Mesenchymal stem cell (in vitro differentiated cells and primary cell): ENCODE measurements at regions not wholly inside any gene's neighbourhood (a gene's known extent, or its start where the extent isn't known, plus 50 kb on each side); places are given as distances from the start of the nearest gene placed in this dataset.

Source experiments
- DNase-seq: peaks from one replicate; pipeline ENCODE4 v3.0.0-alpha.2; 2013
- H2AFZ ChIP-seq: one replicate; pipeline ENCODE4 v1.6.1; 2013; ENCODE audit warnings: low read depth, mild to moderate bottlenecking, control low read depth, inconsistent platforms, low read length, moderate library complexity
- H2AK5ac ChIP-seq: 2 replicates; pipeline ENCODE4 v1.6.1; 2013; ENCODE audit warnings: low read length, moderate library complexity, mild to moderate bottlenecking, inconsistent platforms; ENCODE audit not compliant: severe bottlenecking
- H2BK120ac ChIP-seq: one replicate; pipeline ENCODE4 v1.6.1; 2013; ENCODE audit warnings: low read depth, mild to moderate bottlenecking, inconsistent platforms, low read length, moderate library complexity
- H2BK12ac ChIP-seq, 2 experiments: one replicate each; pipeline ENCODE4 v1.6.1; 2013; ENCODE audit warnings: inconsistent platforms in 2 of 2, low read length in 2 of 2, mild to moderate bottlenecking in 2 of 2, moderate library complexity in 2 of 2, control low read depth in 1 of 2
- H2BK15ac ChIP-seq: one replicate; pipeline ENCODE4 v1.6.1; 2013; ENCODE audit warnings: mild to moderate bottlenecking, low read depth, inconsistent platforms; ENCODE audit not compliant: poor library complexity, severe bottlenecking
- H2BK5ac ChIP-seq: 2 replicates; pipeline ENCODE4 v1.6.1; 2013; ENCODE audit warnings: low read depth, mild to moderate bottlenecking, low read length, control low read depth, inconsistent platforms; ENCODE audit not compliant: poor library complexity, severe bottlenecking
- H3K14ac ChIP-seq, 2 experiments: one replicate each; pipeline ENCODE4 v1.6.1; 2013; ENCODE audit warnings: inconsistent platforms in 2 of 2, low read length in 2 of 2, control low read depth in 1 of 2, mild to moderate bottlenecking in 1 of 2, moderate library complexity in 1 of 2
- H3K18ac ChIP-seq, 2 experiments: one replicate each; pipeline ENCODE4 v1.6.1; 2013; ENCODE audit warnings: inconsistent platforms in 2 of 2, low read length in 2 of 2, control low read depth in 1 of 2, low read depth in 1 of 2, mild to moderate bottlenecking in 1 of 2
- H3K23ac ChIP-seq, 2 experiments: one replicate each; pipeline ENCODE4 v1.6.1; 2013; ENCODE audit warnings: inconsistent platforms in 2 of 2, low read length in 2 of 2, mild to moderate bottlenecking in 2 of 2, moderate library complexity in 2 of 2, control low read depth in 1 of 2
- H3K27ac ChIP-seq: 2 replicates; pipeline ENCODE4 v1.5.1; 2013; ENCODE audit warnings: mild to moderate bottlenecking, moderate library complexity, low read length, control low read depth, inconsistent platforms; ENCODE audit not compliant: poor library complexity, severe bottlenecking
- H3K27me3 ChIP-seq, 2 experiments: 2 replicates each; pipeline versions ENCODE4 v1.6.1 to v1.7.0; 2013; ENCODE audit warnings: low read length in 2 of 2, mild to moderate bottlenecking in 2 of 2, moderate library complexity in 2 of 2, control low read depth in 1 of 2, inconsistent platforms in 1 of 2; ENCODE audit not compliant: control insufficient read depth in 1 of 2, insufficient read depth in 1 of 2
- H3K36me3 ChIP-seq, 2 experiments: 2 replicates each; pipeline versions ENCODE4 v1.6.1 to v1.7.0; 2013; ENCODE audit warnings: low read length in 2 of 2, control low read depth in 1 of 2, inconsistent platforms in 1 of 2, low read depth in 1 of 2, mild to moderate bottlenecking in 1 of 2; ENCODE audit not compliant: insufficient read depth in 2 of 2, control insufficient read depth in 1 of 2
- H3K4ac ChIP-seq, 2 experiments: one replicate each; pipeline ENCODE4 v1.6.1; 2013; ENCODE audit warnings: inconsistent platforms in 2 of 2, low read length in 2 of 2, mild to moderate bottlenecking in 2 of 2, moderate library complexity in 2 of 2, control low read depth in 1 of 2, low read depth in 1 of 2
- H3K4me1 ChIP-seq: 2 replicates; pipeline ENCODE4 v1.6.1; 2013; ENCODE audit warnings: low read depth, low read length, control low read depth; ENCODE audit not compliant: control insufficient read depth, insufficient read depth
- H3K4me2 ChIP-seq: 2 replicates; pipeline ENCODE4 v1.6.1; 2013; ENCODE audit warnings: low read length, mild to moderate bottlenecking, inconsistent platforms; ENCODE audit not compliant: poor library complexity, severe bottlenecking
- H3K4me3 ChIP-seq, 2 experiments: 2 replicates each; pipeline versions ENCODE4 v1.5.1 to v1.7.0; 2013; ENCODE audit warnings: low read length in 2 of 2, mild to moderate bottlenecking in 2 of 2, control low read depth in 1 of 2, low read depth in 1 of 2; ENCODE audit not compliant: insufficient read depth in 1 of 2
- H3K79me1 ChIP-seq: replicated peaks from 2 replicates; pipeline ENCODE4 v1.6.1; 2013; ENCODE audit warnings: mild to moderate bottlenecking, control low read depth, low read length, inconsistent platforms; ENCODE audit not compliant: poor library complexity, severe bottlenecking
- H3K9ac ChIP-seq: 2 replicates; pipeline ENCODE4 v1.7.0; 2013; ENCODE audit warnings: mild to moderate bottlenecking, low read length, moderate library complexity
- H3K9me3 ChIP-seq: 2 replicates; pipeline ENCODE4 v1.7.0; 2013; ENCODE audit warnings: mild to moderate bottlenecking, low read length; ENCODE audit not compliant: control insufficient read depth
- H4K8ac ChIP-seq: one replicate; pipeline ENCODE4 v1.6.1; 2013; ENCODE audit warnings: inconsistent platforms, mild to moderate bottlenecking, low read length, moderate library complexity
- H4K91ac ChIP-seq: one replicate; pipeline ENCODE4 v1.6.1; 2013; ENCODE audit warnings: mild to moderate bottlenecking, low read length, inconsistent platforms
- WGBS: methylation state at CpG from one replicate; pipeline ENCODE4 v1.1.7; 2013; ENCODE audit warnings: mixed read lengths; 5-methylcytosine and 5-hydroxymethylcytosine counted together

DNA sequence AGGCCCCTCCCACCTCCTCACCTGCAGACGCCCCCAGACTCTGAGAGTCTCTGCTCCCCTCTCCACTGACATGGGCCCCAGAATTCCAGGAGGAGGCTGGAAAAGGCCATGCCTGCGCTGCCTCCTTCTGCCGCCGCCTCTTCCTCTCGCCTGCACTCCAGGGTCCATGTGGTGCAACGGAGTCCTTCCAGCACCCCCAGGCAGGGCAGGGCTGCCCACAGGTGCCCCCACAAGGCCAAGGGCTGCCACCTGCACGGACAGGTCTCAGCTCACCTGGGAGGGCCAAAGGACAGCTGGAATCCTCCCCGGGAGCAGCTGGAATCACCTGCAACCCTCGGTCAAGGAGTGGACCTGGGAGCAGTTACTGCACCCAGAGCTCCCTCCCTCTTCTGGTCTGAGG is 194.9 kb downstream of the RBFOX3 start:
- Histone ChIP-seq H3K9me3 (no peaks in the 10 kb centered on the region), H2AK5ac (no peak overlapping the region), H3K4me3 (no peak overlapping the region), H3K14ac (no peak overlapping the region), H3K79me1 (no peaks in the 10 kb centered on the region), H3K36me3 (no peaks in the 10 kb centered on the region), H2BK5ac (no peak overlapping the region), H2BK12ac (no peak overlapping the region), H3K27me3 (peaks cover 2 to 79% of the 10 kb centered on the region in 2 experiments), H3K4ac (no peak overlapping the region), H3K9ac (no peak overlapping the region), H3K27ac (no peak overlapping the region), H3K23ac (no peak overlapping the region), H3K4me2 (no peak overlapping the region), H3K18ac (no peak overlapping the region), H2BK120ac (no peak overlapping the region), H2AFZ (no peak overlapping the region), H2BK15ac (no peak overlapping the region), H4K8ac (no peak overlapping the region), H4K91ac (no peak overlapping the region), H3K4me1 (peaks cover 3% of the 10 kb centered on the region)
- 74% methylated on average over 9 of the region's 9 CpGs for WGBS
- no peak for DNase-seq

DNA sequence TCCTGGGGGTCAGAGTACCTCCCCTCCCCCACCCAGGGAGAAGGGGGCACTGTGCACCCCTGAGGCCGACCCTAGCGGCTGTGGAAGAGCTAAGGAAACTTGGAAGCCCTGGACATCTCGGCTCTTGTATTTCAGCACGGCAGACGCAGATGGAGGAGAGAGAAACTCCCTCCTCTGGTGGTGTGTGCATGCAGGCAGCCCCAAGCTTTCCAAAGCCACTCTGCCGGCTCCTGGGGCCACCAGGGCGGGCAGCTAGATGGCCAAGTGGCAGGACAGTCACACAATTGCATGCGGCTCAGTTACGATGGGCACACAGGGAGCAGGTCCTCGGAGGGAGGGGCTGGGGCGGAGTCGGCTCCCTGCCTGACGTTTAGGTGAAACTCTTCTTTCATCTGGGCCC is 195.5 kb downstream of the RBFOX3 start:
- Histone ChIP-seq H3K18ac (no peak overlapping the region), H2BK15ac (no peak overlapping the region), H3K9me3 (no peaks in the 10 kb centered on the region), H2BK12ac (no peak overlapping the region), H3K4me1 (peaks cover 1% of the 10 kb centered on the region), H2AK5ac (no peak overlapping the region), H3K36me3 (no peaks in the 10 kb centered on the region), H2BK120ac (no peak overlapping the region), H3K27ac (no peak overlapping the region), H4K91ac (no peak overlapping the region), H3K9ac (no peak overlapping the region), H3K4me2 (no peak overlapping the region), H3K4ac (no peak overlapping the region), H3K14ac (no peak overlapping the region), H4K8ac (no peak overlapping the region), H3K23ac (no peak overlapping the region), H3K4me3 (no peak overlapping the region), H3K79me1 (no peaks in the 10 kb centered on the region), H2BK5ac (no peak overlapping the region), H2AFZ (no peak overlapping the region), H3K27me3 (peaks cover 0 to 81% of the 10 kb centered on the region in 2 experiments)
- DNase-seq: no peak
- WGBS: 70% methylated on average over 13 of the region's 13 CpGs

DNA sequence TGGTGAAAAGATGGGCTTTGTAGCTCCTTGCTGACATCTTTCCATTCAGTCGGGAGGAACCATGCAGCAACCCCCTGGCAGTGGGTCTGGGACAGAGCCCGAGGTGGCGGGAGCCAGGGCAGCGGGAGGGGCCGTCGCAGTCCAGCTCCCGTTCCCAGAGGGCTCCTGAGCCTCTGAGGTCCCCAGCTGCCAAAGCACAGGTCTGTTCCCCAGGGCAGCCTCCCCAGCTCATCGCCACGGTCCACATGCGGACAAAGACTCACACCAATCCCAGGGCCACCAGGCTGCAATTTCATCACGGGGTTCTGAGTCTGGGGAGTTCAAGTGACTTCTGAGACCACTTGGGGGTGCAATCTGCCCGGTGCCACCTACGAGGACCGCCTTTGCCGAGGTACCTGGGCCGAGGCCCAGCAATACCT is 196.0 kb downstream of the RBFOX3 start:
- Histone ChIP-seq H2BK15ac (no peak overlapping the region), H3K4me1 (no peaks in the 10 kb centered on the region), H2AFZ (no peak overlapping the region)

DNA sequence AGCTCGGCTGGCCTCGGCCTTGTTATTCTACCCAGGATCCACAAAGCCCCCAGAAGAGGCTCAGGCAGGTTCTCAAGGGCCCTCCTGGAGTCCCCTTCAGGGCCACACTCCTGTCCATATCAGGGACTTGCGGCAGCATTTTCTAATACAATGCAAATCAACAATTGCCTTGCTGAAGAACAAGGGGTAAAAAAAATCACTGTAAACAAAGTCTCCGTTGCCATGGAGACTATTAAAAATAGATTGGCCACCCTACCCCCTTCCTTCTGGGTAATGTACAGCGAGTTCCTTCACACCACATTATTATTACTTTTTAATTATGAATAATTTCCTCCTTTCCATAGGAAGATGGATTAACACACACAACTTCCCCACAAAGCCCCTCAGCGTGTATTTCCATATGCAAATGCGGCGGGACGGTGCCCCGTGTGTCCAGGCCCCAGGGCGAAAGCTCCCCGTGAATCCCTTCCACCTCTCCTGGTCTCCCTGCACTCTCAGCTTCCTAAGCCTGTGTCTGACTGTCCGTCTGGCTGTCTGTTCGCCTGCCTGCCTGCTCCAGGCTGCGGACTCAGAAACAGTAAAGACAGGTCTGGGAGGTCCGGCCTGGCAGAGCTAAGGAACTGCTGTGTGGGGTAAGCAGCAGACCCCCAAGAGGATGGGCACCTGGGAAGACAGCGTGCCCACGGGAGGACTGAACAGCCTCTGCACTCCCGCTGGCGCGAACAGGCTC is 196.6 kb downstream of the RBFOX3 start:
- Histone ChIP-seq H2BK12ac (no peak overlapping the region), H3K23ac (no peak overlapping the region)
- WGBS: 80% methylated on average over 21 of the region's 21 CpGs

More for the DNA sequence above, 196.0 kb downstream of the RBFOX3 start:
- H3K4me3 ChIP-seq: no peak overlapping the region
- H2BK12ac ChIP-seq: no peak overlapping the region
- no peak overlapping the region for H3K23ac ChIP-seq
- no peak overlapping the region for H3K27ac ChIP-seq
- no peak overlapping the region for H2BK120ac ChIP-seq
- H3K18ac ChIP-seq: no peak overlapping the region
- no peak overlapping the region for H3K14ac ChIP-seq
- H3K27me3 ChIP-seq: peaks cover 0 to 87% of the 10 kb centered on the region in 2 experiments
- H3K9me3 ChIP-seq: no peaks in the 10 kb centered on the region
- H3K36me3 ChIP-seq: no peaks in the 10 kb centered on the region
- 62% methylated on average over 16 of the region's 16 CpGs for WGBS
- H2AK5ac ChIP-seq: no peak overlapping the region
- no peak overlapping the region for H2BK5ac ChIP-seq
- H3K4ac ChIP-seq: no peak overlapping the region
- no peak overlapping the region for H4K8ac ChIP-seq
- H3K9ac ChIP-seq: no peak overlapping the region
- H4K91ac ChIP-seq: no peak overlapping the region
- no peak for DNase-seq
- no peaks in the 10 kb centered on the region for H3K79me1 ChIP-seq
- H3K4me2 ChIP-seq: no peak overlapping the region

More for the DNA sequence above, 196.6 kb downstream of the RBFOX3 start:
- Histone ChIP-seq H4K91ac (no peak overlapping the region), H2BK15ac (no peak overlapping the region), H3K9me3 (no peaks in the 10 kb centered on the region), H3K14ac (no peak overlapping the region), H3K4me1 (no peaks in the 10 kb centered on the region), H4K8ac (no peak overlapping the region), H3K4me3 (no peak overlapping the region), H3K9ac (no peak overlapping the region), H2AFZ (no peak overlapping the region), H3K27me3 (peaks cover 0 to 90% of the 10 kb centered on the region in 2 experiments), H3K18ac (no peak overlapping the region), H3K27ac (no peak overlapping the region), H2AK5ac (no peak overlapping the region), H2BK120ac (no peak overlapping the region), H3K4me2 (no peak overlapping the region), H2BK5ac (no peak overlapping the region), H3K36me3 (no peaks in the 10 kb centered on the region), H3K79me1 (no peaks in the 10 kb centered on the region), H3K4ac (no peak overlapping the region)
- no peak for DNase-seq
